SK-N-SH (cell line): ENCODE measurements at regions not wholly inside any gene's neighbourhood (a gene's known extent, or its start where the extent isn't known, plus 50 kb on each side); places are given as distances from the start of the nearest gene placed in this dataset.

Experiments
- CHD2 ChIP-seq: fragments of 150-350 bp; IDR thresholded peaks from 2 replicates; pipeline ENCODE4 v1.6.1; 2018; ENCODE audit warnings: low read length; ENCODE audit not compliant: partially characterized antibody
- RAD21 ChIP-seq: IDR thresholded peaks from 2 replicates; pipeline ENCODE4 v1.6.1; 2012; ENCODE audit warnings: mild to moderate bottlenecking, low read length
- TF ChIP-seq, protein P1 (sequence below): fragments of 200-600 bp; sonication (generic); IDR thresholded peaks from 2 replicates; pipeline ENCODE4 v1.6.1; 2017; ENCODE audit warnings: antibody characterized with exemption, mild to moderate bottlenecking, moderate library complexity
- TF ChIP-seq, protein P2 (sequence below): IDR thresholded peaks from 2 replicates; pipeline ENCODE4 v1.4.0; 2012; ENCODE audit warnings: low read depth, borderline replicate concordance
- TF ChIP-seq, protein P3 (sequence below): IDR thresholded peaks from 2 replicates; pipeline ENCODE4 v1.4.0; 2012; ENCODE audit warnings: low read depth

DNA sequence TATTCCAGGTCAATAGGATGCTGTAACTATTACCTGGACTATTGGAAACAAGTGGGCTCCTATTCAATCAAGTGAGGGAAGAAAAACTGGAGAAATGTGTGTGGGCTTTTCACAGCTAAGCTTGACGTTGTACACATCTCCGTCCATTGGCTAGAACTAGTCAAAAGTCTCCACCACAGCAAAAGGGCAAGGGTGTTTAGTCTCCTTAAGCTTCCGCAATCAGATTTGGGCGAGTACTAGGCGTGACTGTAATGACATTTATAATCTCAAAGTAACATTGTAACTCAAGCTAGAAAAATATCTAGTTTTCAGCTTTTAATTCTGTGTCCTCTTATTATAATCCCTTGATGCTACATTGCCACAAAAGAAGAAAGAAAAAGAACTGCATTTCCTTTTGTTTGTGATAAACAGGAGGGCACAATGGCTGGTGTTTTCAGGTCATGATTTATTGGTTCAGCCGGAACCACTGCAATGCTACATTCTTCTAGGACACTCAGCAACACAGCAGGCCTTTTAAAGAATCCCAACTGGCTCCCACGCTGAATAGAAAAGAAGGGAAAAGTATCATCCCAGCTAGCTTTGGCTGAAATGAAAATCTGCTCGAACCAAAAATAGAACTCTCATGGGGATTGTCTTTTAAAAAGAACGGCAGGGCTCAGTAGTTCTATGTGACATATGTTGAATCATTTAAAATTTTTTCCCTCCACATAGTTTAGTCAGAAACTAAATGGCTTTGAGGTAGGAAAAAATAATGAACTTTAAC lies 387.7 kb downstream of the BTBD3 start:
- TF ChIP-seq, protein P1, sequence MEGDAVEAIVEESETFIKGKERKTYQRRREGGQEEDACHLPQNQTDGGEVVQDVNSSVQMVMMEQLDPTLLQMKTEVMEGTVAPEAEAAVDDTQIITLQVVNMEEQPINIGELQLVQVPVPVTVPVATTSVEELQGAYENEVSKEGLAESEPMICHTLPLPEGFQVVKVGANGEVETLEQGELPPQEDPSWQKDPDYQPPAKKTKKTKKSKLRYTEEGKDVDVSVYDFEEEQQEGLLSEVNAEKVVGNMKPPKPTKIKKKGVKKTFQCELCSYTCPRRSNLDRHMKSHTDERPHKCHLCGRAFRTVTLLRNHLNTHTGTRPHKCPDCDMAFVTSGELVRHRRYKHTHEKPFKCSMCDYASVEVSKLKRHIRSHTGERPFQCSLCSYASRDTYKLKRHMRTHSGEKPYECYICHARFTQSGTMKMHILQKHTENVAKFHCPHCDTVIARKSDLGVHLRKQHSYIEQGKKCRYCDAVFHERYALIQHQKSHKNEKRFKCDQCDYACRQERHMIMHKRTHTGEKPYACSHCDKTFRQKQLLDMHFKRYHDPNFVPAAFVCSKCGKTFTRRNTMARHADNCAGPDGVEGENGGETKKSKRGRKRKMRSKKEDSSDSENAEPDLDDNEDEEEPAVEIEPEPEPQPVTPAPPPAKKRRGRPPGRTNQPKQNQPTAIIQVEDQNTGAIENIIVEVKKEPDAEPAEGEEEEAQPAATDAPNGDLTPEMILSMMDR, result no peak
- TF ChIP-seq CHD2, result no peak
- no peak for TF ChIP-seq RAD21
- TF ChIP-seq, protein P2, sequence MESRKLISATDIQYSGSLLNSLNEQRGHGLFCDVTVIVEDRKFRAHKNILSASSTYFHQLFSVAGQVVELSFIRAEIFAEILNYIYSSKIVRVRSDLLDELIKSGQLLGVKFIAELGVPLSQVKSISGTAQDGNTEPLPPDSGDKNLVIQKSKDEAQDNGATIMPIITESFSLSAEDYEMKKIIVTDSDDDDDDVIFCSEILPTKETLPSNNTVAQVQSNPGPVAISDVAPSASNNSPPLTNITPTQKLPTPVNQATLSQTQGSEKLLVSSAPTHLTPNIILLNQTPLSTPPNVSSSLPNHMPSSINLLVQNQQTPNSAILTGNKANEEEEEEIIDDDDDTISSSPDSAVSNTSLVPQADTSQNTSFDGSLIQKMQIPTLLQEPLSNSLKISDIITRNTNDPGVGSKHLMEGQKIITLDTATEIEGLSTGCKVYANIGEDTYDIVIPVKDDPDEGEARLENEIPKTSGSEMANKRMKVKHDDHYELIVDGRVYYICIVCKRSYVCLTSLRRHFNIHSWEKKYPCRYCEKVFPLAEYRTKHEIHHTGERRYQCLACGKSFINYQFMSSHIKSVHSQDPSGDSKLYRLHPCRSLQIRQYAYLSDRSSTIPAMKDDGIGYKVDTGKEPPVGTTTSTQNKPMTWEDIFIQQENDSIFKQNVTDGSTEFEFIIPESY, result no peak
- TF ChIP-seq, protein P3, sequence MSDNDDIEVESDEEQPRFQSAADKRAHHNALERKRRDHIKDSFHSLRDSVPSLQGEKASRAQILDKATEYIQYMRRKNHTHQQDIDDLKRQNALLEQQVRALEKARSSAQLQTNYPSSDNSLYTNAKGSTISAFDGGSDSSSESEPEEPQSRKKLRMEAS, result no peak
